Neural progenitor cell (in vitro differentiated cells): ENCODE measurements at regions not wholly inside any gene's neighbourhood (a gene's known extent, or its start where the extent isn't known, plus 50 kb on each side); places are given as distances from the start of the nearest gene placed in this dataset.

ENCODE experiments used
- DNase-seq: peaks from one replicate; pipeline ENCODE4 v3.0.0-alpha.2; 2016; ENCODE audit warnings: low spot score
- H2AFZ ChIP-seq: fragments of 200-600 bp; sonication (generic); replicated peaks from 2 replicates; pipeline ENCODE4 v1.6.1; 2016; ENCODE audit warnings: antibody characterized with exemption
- H3F3A ChIP-seq: fragments of 200-600 bp; sonication (generic); 2 replicates; pipeline ENCODE4 v1.6.1; 2016; ENCODE audit warnings: antibody characterized with exemption, low read depth
- H3K27ac ChIP-seq: fragments of 200-600 bp; sonication (generic); 2 replicates; pipeline ENCODE4 v1.5.1; 2016; ENCODE audit warnings: mild to moderate bottlenecking
- H3K27me3 ChIP-seq: fragments of 200-600 bp; sonication (generic); 2 replicates; pipeline ENCODE4 v1.6.1; 2016; ENCODE audit warnings: mild to moderate bottlenecking, moderate library complexity
- H3K36me3 ChIP-seq: fragments of 200-600 bp; sonication (generic); 2 replicates; pipeline ENCODE4 v1.5.1; 2016
- H3K4me1 ChIP-seq: fragments of 200-600 bp; sonication (generic); 2 replicates; pipeline ENCODE4 v1.6.1; 2016; ENCODE audit warnings: mixed run types
- H3K4me2 ChIP-seq: fragments of 200-600 bp; sonication (generic); 2 replicates; pipeline ENCODE4 v1.6.1; 2016
- H3K4me3 ChIP-seq: fragments of 200-600 bp; sonication (generic); 2 replicates; pipeline ENCODE4 v1.5.1; 2016
- H3K79me2 ChIP-seq: fragments of 200-600 bp; sonication (generic); 2 replicates; pipeline ENCODE4 v1.6.1; 2016; ENCODE audit warnings: low read depth
- H3K9ac ChIP-seq: fragments of 200-600 bp; sonication (generic); 2 replicates; pipeline ENCODE4 v1.6.1; 2016
- H3K9me3 ChIP-seq: fragments of 200-600 bp; sonication (generic); 2 replicates; pipeline ENCODE4 v1.5.1; 2016; ENCODE audit warnings: low read depth
- H4K20me1 ChIP-seq: fragments of 200-600 bp; sonication (generic); 2 replicates; pipeline ENCODE4 v1.6.1; 2016; ENCODE audit warnings: low read depth
- H3K27ac Mint-ChIP-seq: 3 replicates; pipeline ENCODE4 v1.8.0; 2021; ENCODE audit warnings: mixed read lengths
- H3K27me3 Mint-ChIP-seq: 2 replicates; pipeline ENCODE4 v1.8.0; 2022; ENCODE audit warnings: low read depth, mild to moderate bottlenecking, inconsistent platforms, moderate library complexity, mixed read lengths; ENCODE audit not compliant: insufficient read depth
- H3K36me3 Mint-ChIP-seq: 3 replicates; pipeline ENCODE4 v1.8.0; 2021; ENCODE audit warnings: mixed read lengths
- H3K4me1 Mint-ChIP-seq: 3 replicates; pipeline ENCODE4 v1.8.0; 2021; ENCODE audit warnings: mixed read lengths
- H3K4me3 Mint-ChIP-seq: 3 replicates; pipeline ENCODE4 v1.8.0; 2021; ENCODE audit warnings: mild to moderate bottlenecking, moderate library complexity, mixed read lengths
- H3K9me3 Mint-ChIP-seq: 3 replicates; pipeline ENCODE4 v1.8.0; 2020; ENCODE audit warnings: mixed read lengths
- CTCF ChIP-seq: fragments of 200-600 bp; sonication (generic); IDR thresholded peaks from 2 replicates; pipeline ENCODE4 v1.5.1; 2017; ENCODE audit warnings: antibody characterized with exemption, mild to moderate bottlenecking
- EZH2 ChIP-seq: fragments of 200-600 bp; sonication (generic); IDR thresholded peaks from 2 replicates; pipeline ENCODE4 v1.6.1; 2017; ENCODE audit warnings: antibody characterized with exemption, mild to moderate bottlenecking, moderate library complexity
- EZH2phosphoT487 ChIP-seq: fragments of 200-600 bp; sonication (generic); IDR thresholded peaks from 2 replicates; pipeline ENCODE4 v1.6.1; 2017; ENCODE audit warnings: antibody characterized with exemption

GRCh38 chr7:97623333-97623732 is 108.6 kb upstream of the TAC1 start:
- Mint-ChIP-seq H3K27ac (no peak overlapping the region), H3K27me3 (no peaks in the 10 kb centered on the region), H3K4me1 (no peaks in the 10 kb centered on the region), H3K4me3 (no peak overlapping the region), H3K36me3 (no peaks in the 10 kb centered on the region), H3K9me3 (no peaks in the 10 kb centered on the region)
- H3K27me3 ChIP-seq, result no peaks in the 10 kb centered on the region
- no peak overlapping the region for H3K4me2 ChIP-seq
- H3K4me3 ChIP-seq, result no peak overlapping the region
- H3F3A ChIP-seq, result no peaks in the 10 kb centered on the region
- H3K27ac ChIP-seq, result no peak overlapping the region
- no peak overlapping the region for H3K9ac ChIP-seq
- no peaks in the 10 kb centered on the region for H3K9me3 ChIP-seq
- DNase-seq, result no peak
- H3K79me2 ChIP-seq, result no peaks in the 10 kb centered on the region
- H4K20me1 ChIP-seq, result no peaks in the 10 kb centered on the region
- H3K4me1 ChIP-seq, result no peaks in the 10 kb centered on the region
- H3K36me3 ChIP-seq, result no peaks in the 10 kb centered on the region
- no peak for TF ChIP-seq CTCF
- no peak for TF ChIP-seq EZH2
- no peak for TF ChIP-seq EZH2phosphoT487
- H2AFZ ChIP-seq, result no peak overlapping the region

GRCh38 chr7:97630116-97630515 is 101.8 kb upstream of the TAC1 start:
- no peak overlapping the region for H2AFZ ChIP-seq
- no peak overlapping the region for H3K27ac ChIP-seq
- no peak overlapping the region for H3K4me3 ChIP-seq
- H3K9ac ChIP-seq, result no peak overlapping the region
- H3K4me1 ChIP-seq, result no peaks in the 10 kb centered on the region
- H3K4me3 Mint-ChIP-seq, result no peak overlapping the region
- no peaks in the 10 kb centered on the region for H3K9me3 ChIP-seq
- no peak for DNase-seq
- H3K36me3 ChIP-seq, result no peaks in the 10 kb centered on the region
- no peaks in the 10 kb centered on the region for H3K9me3 Mint-ChIP-seq
- no peaks in the 10 kb centered on the region for H3K4me1 Mint-ChIP-seq
- H3K36me3 Mint-ChIP-seq, result no peaks in the 10 kb centered on the region
- H3K27me3 Mint-ChIP-seq, result no peaks in the 10 kb centered on the region
- H4K20me1 ChIP-seq, result no peaks in the 10 kb centered on the region
- H3K27me3 ChIP-seq, result no peaks in the 10 kb centered on the region
- no peak overlapping the region for H3K27ac Mint-ChIP-seq
- H3K4me2 ChIP-seq, result no peak overlapping the region
- no peaks in the 10 kb centered on the region for H3K79me2 ChIP-seq
- no peaks in the 10 kb centered on the region for H3F3A ChIP-seq
- no peak for TF ChIP-seq CTCF
- TF ChIP-seq EZH2, result no peak

- H3K27ac Mint-ChIP-seq, result no peak overlapping the region
- TF ChIP-seq EZH2, result no peak
- TF ChIP-seq CTCF, result no peak
- no peak for TF ChIP-seq EZH2phosphoT487
- Histone ChIP-seq H3K27ac (no peak overlapping the region), H3K4me1 (no peaks in the 10 kb centered on the region), H3K79me2 (no peaks in the 10 kb centered on the region), H3K4me2 (no peak overlapping the region), H3F3A (no peaks in the 10 kb centered on the region), H2AFZ (no peak overlapping the region), H4K20me1 (no peaks in the 10 kb centered on the region), H3K9ac (no peak overlapping the region), H3K4me3 (no peak overlapping the region), H3K27me3 (no peaks in the 10 kb centered on the region), H3K9me3 (no peaks in the 10 kb centered on the region), H3K36me3 (no peaks in the 10 kb centered on the region)
- H3K4me3 Mint-ChIP-seq, result no peak overlapping the region
- H3K27me3 Mint-ChIP-seq, result peaks cover 3% of the 10 kb centered on the region
- no peak for DNase-seq
- peaks cover 4% of the 10 kb centered on the region for H3K4me1 Mint-ChIP-seq
- H3K9me3 Mint-ChIP-seq, result no peaks in the 10 kb centered on the region
- H3K36me3 Mint-ChIP-seq, result no peaks in the 10 kb centered on the region
Measured at GRCh38 chr7:97635622-97636021, 96.3 kb upstream of the TAC1 start.

GRCh38 chr7:97639036-97639435 is 92.8 kb upstream of the TAC1 start:
- H3K4me1 Mint-ChIP-seq, result peaks cover 4% of the 10 kb centered on the region
- Histone ChIP-seq H3K79me2 (no peaks in the 10 kb centered on the region), H3K9me3 (no peaks in the 10 kb centered on the region), H3K27me3 (no peaks in the 10 kb centered on the region), H3F3A (no peaks in the 10 kb centered on the region), H2AFZ (no peak overlapping the region), H4K20me1 (no peaks in the 10 kb centered on the region), H3K4me2 (no peak overlapping the region), H3K36me3 (no peaks in the 10 kb centered on the region), H3K9ac (no peak overlapping the region), H3K27ac (no peak overlapping the region), H3K4me3 (no peak overlapping the region), H3K4me1 (no peaks in the 10 kb centered on the region)
- no peak for DNase-seq
- H3K4me3 Mint-ChIP-seq, result no peak overlapping the region
- no peaks in the 10 kb centered on the region for H3K9me3 Mint-ChIP-seq
- no peak overlapping the region for H3K27ac Mint-ChIP-seq
- no peak for TF ChIP-seq CTCF
- TF ChIP-seq EZH2phosphoT487, result no peak
- TF ChIP-seq EZH2, result no peak
- H3K27me3 Mint-ChIP-seq, result peaks cover 3% of the 10 kb centered on the region
- no peaks in the 10 kb centered on the region for H3K36me3 Mint-ChIP-seq
